Activated CD8-positive, alpha-beta memory T cell treated with anti-CD3 and anti-CD28 coated beads for 36 hours (primary cell): ENCODE measurements at regions not wholly inside any gene's neighbourhood (a gene's known extent, or its start where the extent isn't known, plus 50 kb on each side); places are given as distances from the start of the nearest gene placed in this dataset.

Source experiments
- CTCF ChIA-PET: fragments of 350-600 bp; sonication (Branson Sonifier 250); formaldehyde crosslinking; loops from one replicate; lab custom pipeline; 2021; ENCODE audit warnings: antibody characterized with exemption; lab: Charles Lee
- POLR2A ChIA-PET: fragments of 350-600 bp; sonication (Branson Sonifier 250); formaldehyde crosslinking; loops from one replicate; lab custom pipeline; 2021; ENCODE audit warnings: antibody characterized with exemption; lab: Charles Lee

GRCh38 chr4:180617196-180617595, 1626.0 kb upstream of the TENM3 start:
- ChIA-PET POLR2A (no interaction called here), CTCF (no interaction called here)

DNA sequence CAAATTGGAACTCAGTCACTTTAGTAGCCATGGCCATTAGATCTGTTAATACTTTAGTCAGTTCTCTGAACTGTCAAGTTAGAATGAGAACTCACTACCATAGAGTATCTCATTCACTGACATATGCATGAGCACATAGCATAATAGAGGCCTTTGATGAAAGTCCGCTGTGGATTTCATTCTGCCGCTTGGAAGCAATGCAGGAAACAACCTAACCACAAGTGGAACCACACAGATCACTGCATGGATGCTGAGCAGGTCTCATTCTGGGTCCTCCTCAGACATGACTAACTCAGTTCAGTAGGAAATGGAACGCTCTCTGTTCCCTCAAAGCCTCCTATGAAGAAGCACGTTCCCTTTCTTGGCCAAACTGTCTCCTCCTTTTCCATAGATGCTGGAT, 1624.8 kb upstream of the TENM3 start:
- CTCF ChIA-PET: no interaction called here
- POLR2A ChIA-PET: no interaction called here

GRCh38 chr4:180619440-180619839, 1623.8 kb upstream of the TENM3 start:
- ChIA-PET CTCF (no interaction called here), POLR2A (no interaction called here)

DNA sequence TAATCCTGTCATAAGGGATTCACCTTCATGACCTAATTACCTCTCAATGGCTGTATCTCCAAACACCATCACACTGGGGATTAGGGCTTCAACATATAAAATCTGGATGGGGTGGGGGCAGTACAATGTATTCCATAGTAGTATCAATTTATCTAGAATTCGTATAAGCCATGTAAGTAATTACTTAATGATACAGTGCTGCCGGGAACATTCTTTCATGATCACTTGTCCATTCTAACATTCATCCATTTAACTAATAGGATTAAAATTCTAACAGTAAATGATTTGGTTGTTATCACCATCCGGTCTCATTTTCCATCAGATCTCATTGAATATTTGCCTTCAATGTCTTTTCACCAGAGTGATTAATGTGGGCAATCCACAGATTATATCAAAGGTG, 1620.9 kb upstream of the TENM3 start:
- ChIA-PET CTCF (no interaction called here), POLR2A (no interaction called here)

- CTCF ChIA-PET: no interaction called here
- POLR2A ChIA-PET: no interaction called here
Measured at GRCh38 chr4:180625653-180626052, 1617.5 kb upstream of the TENM3 start.

- CTCF ChIA-PET: no interaction called here
Measured at GRCh38 chr4:180630012-180630665, 1613.1 kb upstream of the TENM3 start.

GRCh38 chr4:180634306-180634705, 1608.9 kb upstream of the TENM3 start:
- POLR2A ChIA-PET: no interaction called here
- CTCF ChIA-PET: no interaction called here

More at GRCh38 chr4:180630012-180630665, 1613.1 kb upstream of the TENM3 start:
- POLR2A ChIA-PET: no interaction called here

DNA sequence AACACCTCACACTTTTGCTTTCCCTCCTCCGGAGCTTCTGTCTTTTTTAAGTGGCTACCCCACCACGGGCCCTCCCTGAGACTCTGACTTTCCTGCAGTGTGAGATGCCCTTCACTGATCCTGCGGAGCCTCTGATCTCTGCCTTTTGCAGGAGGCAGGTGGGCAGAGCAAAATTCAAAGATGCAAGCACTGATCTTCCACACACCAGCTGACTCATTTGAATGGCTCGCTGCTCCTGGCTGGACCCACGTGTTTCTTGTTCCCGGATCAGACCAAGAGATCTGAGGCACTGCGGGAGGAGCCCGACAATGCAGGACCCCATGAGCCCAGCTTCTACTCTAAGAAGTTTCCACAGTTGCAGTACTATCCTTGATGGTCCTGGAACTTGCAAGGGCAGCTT, 1607.9 kb upstream of the TENM3 start:
- ChIA-PET CTCF (no interaction called here), POLR2A (no interaction called here)

DNA sequence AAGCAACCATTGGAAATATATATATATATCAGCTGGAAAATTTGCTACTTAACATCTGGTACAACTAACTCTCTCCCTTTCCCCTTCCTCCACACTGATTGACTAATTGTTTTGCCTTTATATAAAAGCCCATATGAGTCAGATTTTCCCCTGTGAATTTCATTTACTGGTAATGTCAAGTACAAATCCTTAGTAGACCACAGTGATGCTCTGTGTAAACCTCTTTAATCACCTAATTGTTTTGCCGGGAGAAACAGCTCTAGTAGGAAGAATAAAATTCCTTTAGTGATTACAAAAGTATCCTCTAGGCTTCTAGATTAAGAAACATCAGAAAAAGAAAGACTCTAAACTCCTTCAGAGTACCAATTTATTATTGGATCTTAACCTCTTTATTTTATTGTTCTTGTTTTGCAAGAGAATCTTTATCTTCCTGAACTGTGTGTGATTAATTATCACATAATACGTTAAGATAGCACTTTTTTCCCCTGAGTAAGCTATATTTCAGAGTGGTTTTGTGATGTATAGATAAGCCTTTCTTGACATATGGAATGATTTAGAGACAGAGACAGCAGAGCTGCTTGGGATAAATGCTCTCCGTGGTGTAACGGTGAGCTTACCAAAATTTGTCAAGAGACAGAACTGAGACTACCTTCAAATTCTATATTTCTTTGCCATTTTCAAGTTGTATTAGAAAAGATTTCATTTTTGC, 1606.4 kb upstream of the TENM3 start:
- CTCF ChIA-PET: no interaction called here
- POLR2A ChIA-PET: no interaction called here

- POLR2A ChIA-PET: no interaction called here
- CTCF ChIA-PET: no interaction called here
Measured at GRCh38 chr4:180637616-180638015, 1605.6 kb upstream of the TENM3 start.

DNA sequence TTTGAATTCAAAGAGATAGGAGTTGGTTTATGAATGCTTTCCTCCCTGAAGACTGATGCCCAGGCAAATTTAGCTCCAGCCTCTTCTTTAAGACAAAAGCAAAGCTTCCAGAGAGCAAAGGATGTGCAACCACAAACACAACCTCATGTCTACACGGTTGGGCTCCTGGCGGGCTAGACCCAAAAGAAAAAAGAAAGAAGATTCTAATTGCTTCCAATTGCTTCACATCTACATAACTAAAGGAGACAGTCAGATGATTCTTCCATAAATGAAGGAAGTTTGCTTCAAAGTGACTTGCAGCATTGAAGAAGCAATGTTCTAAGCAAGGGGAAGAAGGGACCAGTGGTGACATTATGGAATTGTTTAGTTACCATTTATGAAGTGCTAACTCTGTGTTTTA, 1603.0 kb upstream of the TENM3 start:
- ChIA-PET CTCF (no interaction called here), POLR2A (no interaction called here)

DNA sequence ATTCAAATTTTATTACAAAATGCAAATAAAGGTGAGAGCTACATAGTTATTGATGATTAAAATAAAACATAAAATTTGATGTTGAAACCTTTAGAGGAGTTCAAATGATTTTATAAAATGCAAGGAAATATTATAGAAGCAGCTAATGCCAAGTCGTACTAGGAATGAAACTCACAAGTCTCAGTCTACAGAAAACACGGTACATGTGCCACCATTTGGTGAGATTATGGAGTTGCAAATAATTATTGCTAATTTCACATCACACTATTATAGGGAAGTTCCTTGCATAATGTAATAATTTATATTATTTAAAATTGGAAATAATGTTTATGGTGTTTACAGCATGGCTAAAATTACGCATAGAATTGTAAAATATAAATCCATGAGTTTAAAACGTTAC, 1601.7 kb upstream of the TENM3 start:
- ChIA-PET CTCF (no interaction called here), POLR2A (no interaction called here)

GRCh38 chr4:180642732-180643131, 1600.5 kb upstream of the TENM3 start:
- POLR2A ChIA-PET: no interaction called here
- CTCF ChIA-PET: no interaction called here

- CTCF ChIA-PET: no interaction called here
- POLR2A ChIA-PET: no interaction called here
Measured at GRCh38 chr4:180650273-180650672, 1592.9 kb upstream of the TENM3 start.

DNA sequence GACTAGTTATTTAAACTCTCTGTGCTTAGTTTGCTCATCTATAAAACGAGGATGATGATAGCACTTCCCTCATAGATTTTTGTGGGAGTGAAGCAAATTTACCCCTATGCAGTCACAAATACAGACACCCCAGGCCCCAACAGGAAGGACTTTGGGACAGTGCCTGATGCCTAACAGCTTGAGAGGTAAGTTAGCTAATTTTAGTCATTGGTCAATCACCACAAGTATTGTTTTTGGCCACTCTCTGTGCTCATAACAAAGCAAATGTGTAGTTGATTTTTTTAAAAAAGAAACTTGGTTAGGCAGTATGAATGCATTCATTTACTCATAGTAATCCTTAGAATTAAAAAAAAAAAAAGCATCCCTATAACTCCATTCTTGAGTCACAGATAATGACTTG, 1590.7 kb upstream of the TENM3 start:
- CTCF ChIA-PET: no interaction called here

GRCh38 chr4:180655886-180656285, 1587.3 kb upstream of the TENM3 start:
- ChIA-PET POLR2A (no interaction called here), CTCF (interaction anchor here (1.0 kb wide), 1 partner anchor 9 kb away, joined by 4 read pairs; no protein-coding TSS in a partner anchor)

More for the DNA sequence above, 1590.7 kb upstream of the TENM3 start:
- POLR2A ChIA-PET: no interaction called here

- CTCF ChIA-PET: interaction anchor here (0.6 kb wide), 1 partner anchor 156 kb away, joined by 3 read pairs; no protein-coding TSS in a partner anchor
- POLR2A ChIA-PET: no interaction called here
Measured at GRCh38 chr4:180657881-180658280, 1585.3 kb upstream of the TENM3 start.

DNA sequence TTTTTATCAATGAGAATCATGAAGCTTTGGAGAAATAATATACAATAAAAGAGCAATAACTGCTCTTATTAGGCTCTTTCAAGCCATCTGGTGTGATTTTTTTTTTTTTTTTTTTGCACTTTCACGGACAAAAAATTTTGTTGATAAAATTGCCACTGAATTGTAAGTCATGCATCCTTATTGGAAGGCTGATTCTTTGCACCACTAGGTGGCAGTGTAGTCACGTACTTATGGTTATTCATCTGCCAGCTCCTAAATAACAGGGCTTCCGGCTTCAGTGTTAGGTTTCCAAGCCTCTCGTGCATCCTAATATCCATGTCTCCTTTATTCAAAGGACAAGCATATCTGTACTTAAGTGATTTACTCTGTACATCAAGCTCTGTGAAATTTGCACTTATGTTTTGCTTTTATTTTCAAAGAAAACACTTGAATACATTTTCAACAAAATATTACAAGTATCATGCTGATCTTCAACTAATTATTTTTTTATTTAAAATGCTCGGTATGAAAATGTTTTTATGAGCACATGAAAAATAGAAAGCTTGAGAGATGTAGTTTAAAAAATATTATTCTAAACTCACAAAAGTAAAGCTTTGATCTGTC, 1578.3 kb upstream of the TENM3 start:
- CTCF ChIA-PET: interaction anchor here (0.7 to 1.8 kb wide), 3 partner anchors 9 to 13 kb away, joined by 3 to 6 read pairs (median 4); no protein-coding TSS in a partner anchor
- POLR2A ChIA-PET: no interaction called here

GRCh38 chr4:180665481-180665880, 1577.7 kb upstream of the TENM3 start:
- CTCF ChIA-PET: interaction anchor here (1.8 kb wide), 1 partner anchor 11 kb away, joined by 6 read pairs; no protein-coding TSS in a partner anchor
- POLR2A ChIA-PET: no interaction called here

GRCh38 chr4:180665994-180666824, 1577.0 kb upstream of the TENM3 start:
- ChIA-PET CTCF (interaction anchor here (1.0 to 1.8 kb wide), 2 partner anchors 9 to 12 kb away, joined by 3 to 6 read pairs; no protein-coding TSS in a partner anchor), POLR2A (no interaction called here)
